Caco-2 (cell line): ENCODE measurements at regions not wholly inside any gene's neighbourhood (a gene's known extent, or its start where the extent isn't known, plus 50 kb on each side); places are given as distances from the start of the nearest gene placed in this dataset.

Source experiments
- BruUV-seq: library from RNA; stranded (reverse); fragments of 400-500 nt; replicated peaks from 2 replicates; lab custom pipeline; 2021; lab: Mats Ljungman, UMichigan
- CTCF ChIA-PET: fragments of 300-600 bp; sonication (Branson Sonifier 250); formaldehyde crosslinking; loops from one replicate; lab custom pipeline; 2022; ENCODE audit warnings: antibody characterized with exemption; lab: Charles Lee
- POLR2A ChIA-PET: fragments of 300-600 bp; sonication (Branson Sonifier 250); formaldehyde crosslinking; loops from one replicate; lab custom pipeline; 2022; ENCODE audit warnings: antibody characterized with exemption; lab: Charles Lee
- DNase-seq, 2 experiments: peaks; one replicate each; pipeline versions ENCODE4 v3.0.0 to v3.0.0-alpha.2; 2020 to 2022
- H3K27me3 ChIP-seq: replicated peaks from 2 replicates; pipeline ENCODE4 v1.6.0; 2011; ENCODE audit warnings: low read length; ENCODE audit not compliant: control insufficient read depth, insufficient read depth
- H3K36me3 ChIP-seq: 2 replicates; pipeline ENCODE4 v1.5.1; 2011; ENCODE audit warnings: low read length; ENCODE audit not compliant: control insufficient read depth, insufficient read depth
- H3K4me1 ChIP-seq: fragments of 250-450 bp; sonication (Bioruptor Pico); 2 replicates; pipeline ENCODE4 v1.5.1; 2020; ENCODE audit warnings: mild to moderate bottlenecking
- H3K4me3 ChIP-seq: 2 replicates; pipeline ENCODE4 v1.5.1; 2011; ENCODE audit warnings: low read depth, mild to moderate bottlenecking, control low read depth, low read length
- H3K9me3 ChIP-seq: fragments of 250-450 bp; sonication (Bioruptor Pico); 2 replicates; pipeline ENCODE4 v1.5.1; 2020; ENCODE audit warnings: mild to moderate bottlenecking, moderate library complexity
- H3K27ac Mint-ChIP-seq: one replicate; pipeline ENCODE4 v1.8.0; 2022; ENCODE audit warnings: mixed read lengths; ENCODE audit not compliant: unreplicated experiment
- H3K27me3 Mint-ChIP-seq: one replicate; pipeline ENCODE4 v1.8.0; 2022; ENCODE audit warnings: mixed read lengths; ENCODE audit not compliant: insufficient read depth, unreplicated experiment
- H3K36me3 Mint-ChIP-seq: one replicate; pipeline ENCODE4 v1.8.0; 2022; ENCODE audit warnings: mild to moderate bottlenecking, mixed read lengths; ENCODE audit not compliant: insufficient read depth, unreplicated experiment
- H3K4me1 Mint-ChIP-seq: one replicate; pipeline ENCODE4 v1.8.0; 2022; ENCODE audit warnings: low read depth, mixed read lengths; ENCODE audit not compliant: unreplicated experiment
- H3K4me3 Mint-ChIP-seq: one replicate; pipeline ENCODE4 v1.8.0; 2022; ENCODE audit warnings: mild to moderate bottlenecking, moderate library complexity, mixed read lengths; ENCODE audit not compliant: unreplicated experiment
- H3K9me3 Mint-ChIP-seq: one replicate; pipeline ENCODE4 v1.8.0; 2022; ENCODE audit warnings: mixed read lengths; ENCODE audit not compliant: unreplicated experiment
- intact Hi-C: fragments of 100-400 bp; cut with micrococcal nuclease; formaldehyde crosslinking; loops from one replicate; pipeline ENCODE4 v1.10.0; 2022; ENCODE audit not compliant: unreplicated experiment
- TF ChIP-seq, protein P1 (sequence below), 2 experiments: fragments of 200-600 bp in 1 of 2; IDR thresholded peaks; 1 replicate in 1 of 2; 2 replicates in 1 of 2; pipeline versions ENCODE4 v1.5.1 to v1.8.0; 2011 to 2022; ENCODE audit warnings: antibody characterized with exemption in 1 of 2, control low read depth in 1 of 2, inconsistent platforms in 1 of 2, low read depth in 1 of 2, low read length in 1 of 2, mild to moderate bottlenecking in 1 of 2, moderate library complexity in 1 of 2; ENCODE audit not compliant: insufficient read depth in 1 of 2, severe bottlenecking in 1 of 2, unreplicated experiment in 1 of 2

DNA sequence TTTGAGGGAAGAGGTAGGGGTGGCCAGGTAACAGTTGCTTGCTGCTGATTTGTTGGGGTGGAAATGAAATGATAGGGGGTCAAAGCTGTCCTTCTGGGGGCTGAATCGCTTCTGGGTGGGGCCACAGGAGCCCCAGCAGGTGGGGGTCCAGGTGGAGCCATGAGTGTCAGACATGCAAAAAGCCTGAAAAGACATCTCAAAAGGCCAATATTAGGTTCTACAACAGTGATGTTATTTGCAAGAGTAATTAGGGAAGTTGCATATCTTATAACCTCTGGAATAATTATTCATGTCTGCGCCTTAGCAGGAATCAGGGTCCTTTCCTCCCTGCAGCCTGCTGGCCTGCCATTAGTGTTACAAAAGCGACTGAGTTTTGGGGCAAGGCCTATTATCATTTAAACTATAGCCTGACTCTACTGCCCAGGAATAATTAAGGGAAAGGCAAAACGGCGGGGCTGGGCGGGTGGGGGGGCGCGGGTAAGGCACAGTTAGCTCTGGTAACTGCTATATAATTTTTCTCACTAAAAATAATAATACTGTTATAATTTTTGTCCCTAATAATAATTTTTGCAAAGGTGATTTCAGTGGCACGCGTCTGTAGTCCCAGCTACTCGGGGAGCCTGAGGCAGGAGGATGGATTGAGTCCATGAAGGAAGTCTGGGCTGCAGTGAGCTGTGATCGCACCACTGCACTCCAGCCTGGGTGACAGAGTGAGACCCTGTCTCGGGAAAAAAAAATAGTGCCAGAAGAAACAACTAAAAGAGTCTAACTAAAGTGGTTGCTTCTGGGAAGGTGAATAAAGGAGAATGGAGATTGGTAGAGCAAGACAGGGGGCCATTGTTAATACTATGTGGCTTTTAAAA lies 145.7 kb downstream of the MAGEB17 start:
- POLR2A ChIA-PET, result no interaction called here
- Mint-ChIP-seq H3K9me3 (no peaks in the 10 kb centered on the region), H3K27ac (no peak overlapping the region)

DNA sequence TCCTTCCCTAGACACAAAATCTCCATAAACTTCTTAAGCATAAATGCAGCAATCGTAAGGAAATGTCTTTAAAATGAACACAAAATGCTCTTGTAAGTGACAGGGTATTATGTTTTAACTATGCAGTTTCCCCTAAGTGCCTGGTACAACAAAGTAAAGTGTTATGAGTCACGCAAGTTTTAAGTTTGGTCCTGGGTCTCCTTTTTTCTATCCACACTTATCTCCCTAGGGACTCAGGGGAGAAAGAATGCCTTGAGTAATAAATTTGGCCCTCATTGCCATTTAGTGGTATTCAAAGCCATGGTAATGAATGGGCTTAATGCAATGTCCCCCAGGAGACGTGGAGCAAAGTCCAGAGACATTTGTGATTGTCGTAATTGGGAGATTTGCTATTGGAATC lies 149.1 kb downstream of the MAGEB17 start:
- peaks cover 7% of the 10 kb centered on the region for H3K4me1 Mint-ChIP-seq
- no peaks in the 10 kb centered on the region for H3K36me3 Mint-ChIP-seq
- TF ChIP-seq, protein P1, sequence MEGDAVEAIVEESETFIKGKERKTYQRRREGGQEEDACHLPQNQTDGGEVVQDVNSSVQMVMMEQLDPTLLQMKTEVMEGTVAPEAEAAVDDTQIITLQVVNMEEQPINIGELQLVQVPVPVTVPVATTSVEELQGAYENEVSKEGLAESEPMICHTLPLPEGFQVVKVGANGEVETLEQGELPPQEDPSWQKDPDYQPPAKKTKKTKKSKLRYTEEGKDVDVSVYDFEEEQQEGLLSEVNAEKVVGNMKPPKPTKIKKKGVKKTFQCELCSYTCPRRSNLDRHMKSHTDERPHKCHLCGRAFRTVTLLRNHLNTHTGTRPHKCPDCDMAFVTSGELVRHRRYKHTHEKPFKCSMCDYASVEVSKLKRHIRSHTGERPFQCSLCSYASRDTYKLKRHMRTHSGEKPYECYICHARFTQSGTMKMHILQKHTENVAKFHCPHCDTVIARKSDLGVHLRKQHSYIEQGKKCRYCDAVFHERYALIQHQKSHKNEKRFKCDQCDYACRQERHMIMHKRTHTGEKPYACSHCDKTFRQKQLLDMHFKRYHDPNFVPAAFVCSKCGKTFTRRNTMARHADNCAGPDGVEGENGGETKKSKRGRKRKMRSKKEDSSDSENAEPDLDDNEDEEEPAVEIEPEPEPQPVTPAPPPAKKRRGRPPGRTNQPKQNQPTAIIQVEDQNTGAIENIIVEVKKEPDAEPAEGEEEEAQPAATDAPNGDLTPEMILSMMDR (IDR thresholded peaks at IDR 0.05; ENCODE audit: insufficient read depth in 1 of 2, low read depth in 1 of 2, low read length in 1 of 2, severe bottlenecking in 1 of 2, unreplicated experiment in 1 of 2), result no peak
- CTCF ChIA-PET, result no interaction called here
- no peaks in the 10 kb centered on the region for H3K9me3 ChIP-seq
- H3K4me1 ChIP-seq, result no peaks in the 10 kb centered on the region
- POLR2A ChIA-PET, result no interaction called here
- no peaks in the 10 kb centered on the region for H3K27me3 Mint-ChIP-seq
- no peak overlapping the region for H3K4me3 Mint-ChIP-seq
- intact Hi-C loops, result no loop called here
- H3K27ac Mint-ChIP-seq, result no peak overlapping the region
- no TSS peak for BruUV-seq
- H3K9me3 Mint-ChIP-seq, result no peaks in the 10 kb centered on the region
- no peak overlapping the region for H3K4me3 ChIP-seq
- no peaks in the 10 kb centered on the region for H3K36me3 ChIP-seq
- no peak for DNase-seq
- H3K27me3 ChIP-seq, result no peaks in the 10 kb centered on the region

More for the DNA sequence above, 145.7 kb downstream of the MAGEB17 start:
- no peak for DNase-seq
- intact Hi-C loops, result no loop called here
- Mint-ChIP-seq H3K4me3 (no peak overlapping the region), H3K27me3 (no peaks in the 10 kb centered on the region), H3K4me1 (peaks cover 11% of the 10 kb centered on the region), H3K36me3 (no peaks in the 10 kb centered on the region)
- TF ChIP-seq, protein P1 (IDR thresholded peaks at IDR 0.05; ENCODE audit: insufficient read depth in 1 of 2, low read depth in 1 of 2, low read length in 1 of 2, severe bottlenecking in 1 of 2, unreplicated experiment in 1 of 2), result no peak
- Histone ChIP-seq H3K9me3 (no peaks in the 10 kb centered on the region), H3K4me3 (no peak overlapping the region), H3K36me3 (no peaks in the 10 kb centered on the region), H3K27me3 (no peaks in the 10 kb centered on the region), H3K4me1 (no peaks in the 10 kb centered on the region)
- BruUV-seq, result no TSS peak
- CTCF ChIA-PET, result no interaction called here

DNA sequence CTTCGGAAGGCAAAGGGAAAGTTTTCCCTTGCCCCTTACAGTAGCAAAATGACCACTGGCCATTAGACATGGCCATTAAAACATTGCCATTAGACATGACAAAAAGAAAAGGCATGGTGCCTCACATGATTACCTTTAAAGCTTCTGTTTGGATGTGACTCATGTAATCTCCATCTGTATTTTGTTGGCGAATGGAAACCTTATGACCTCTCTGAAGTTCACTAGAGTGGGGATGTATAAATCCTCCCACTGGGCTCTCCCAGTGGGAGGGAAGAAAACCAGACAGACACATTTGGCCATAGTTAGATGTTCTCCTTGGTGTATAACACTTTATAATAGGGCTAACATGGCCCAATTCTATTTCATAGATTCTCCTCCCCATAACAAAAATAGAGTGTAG lies 152.6 kb downstream of the MAGEB17 start:
- no peaks in the 10 kb centered on the region for H3K4me1 ChIP-seq
- Mint-ChIP-seq H3K4me1 (no peaks in the 10 kb centered on the region), H3K27ac (no peak overlapping the region), H3K9me3 (no peaks in the 10 kb centered on the region), H3K27me3 (no peaks in the 10 kb centered on the region), H3K36me3 (no peaks in the 10 kb centered on the region), H3K4me3 (no peak overlapping the region)
- intact Hi-C loops, result no loop called here
- DNase-seq, result no peak
- H3K9me3 ChIP-seq, result no peaks in the 10 kb centered on the region
- BruUV-seq, result no TSS peak
- TF ChIP-seq, protein P1 (IDR thresholded peaks at IDR 0.05; ENCODE audit: insufficient read depth in 1 of 2, low read depth in 1 of 2, low read length in 1 of 2, severe bottlenecking in 1 of 2, unreplicated experiment in 1 of 2), result no peak
- no peak overlapping the region for H3K4me3 ChIP-seq
- CTCF ChIA-PET, result no interaction called here
- no peaks in the 10 kb centered on the region for H3K36me3 ChIP-seq
- no peaks in the 10 kb centered on the region for H3K27me3 ChIP-seq
- POLR2A ChIA-PET, result no interaction called here
